ENCODE measurements at regions not wholly inside any gene's neighbourhood (a gene's known extent, or its start where the extent isn't known, plus 50 kb on each side); places are given as distances from the start of the nearest gene placed in this dataset.
"Not testable (repeated sequence)": the region's sequence is repeated elsewhere in the genome, so short reads cannot be mapped to it uniquely, and the experiment has no call there.

DNA sequence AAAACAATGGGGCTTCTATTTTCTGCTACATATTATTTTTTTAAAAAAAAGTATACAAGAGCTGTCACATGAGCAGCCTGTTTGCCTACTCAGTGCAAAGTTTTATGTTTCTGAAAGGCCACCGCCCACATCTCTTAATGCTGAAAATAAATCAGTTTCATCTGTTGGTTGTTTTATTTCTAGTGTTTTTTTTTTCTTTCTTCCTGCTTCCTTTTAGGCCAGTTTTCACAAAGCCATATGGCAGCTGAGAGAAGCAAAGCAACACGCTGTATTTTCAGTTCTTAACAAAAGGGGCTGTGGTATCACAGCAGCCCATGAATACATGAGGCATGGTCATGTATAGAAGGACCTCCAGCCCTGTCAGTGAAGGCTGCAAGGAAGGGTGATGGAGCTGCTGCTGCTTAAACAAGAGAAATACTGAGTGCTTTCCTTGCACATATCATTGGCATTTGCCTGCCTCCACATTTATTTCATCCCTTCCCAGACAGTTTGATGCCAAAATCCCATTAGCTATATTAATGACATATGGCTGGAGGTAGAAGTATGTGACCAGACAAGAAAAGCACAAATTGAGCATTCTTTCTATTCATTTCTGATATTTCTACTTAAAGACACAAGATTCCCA lies 172.5 kb downstream of the PCDH18 start:
- TF ChIP-seq POLR2A (IDR thresholded peaks at IDR 0.05; ENCODE audit: low read depth, low read length), result no peak
- H2BK15ac ChIP-seq (ENCODE audit: low read depth, low read length), result peak overlapping the region; percentile 71; the same call in 2 of the 3 replicates
- H3K56ac ChIP-seq (ENCODE audit: extremely low read depth, insufficient read depth, low read length), result no peak overlapping the region
- 40% methylated on average over 1 of the region's 2 CpGs; no CpG with 5 or more reads in 1 of the 2 experiments for WGBS, 2 experiments (ENCODE audit: extremely low coverage in 2 of 2, insufficient read length in 1 of 2)
- H3K27me3 ChIP-seq (ENCODE audit: control insufficient read depth, insufficient read depth, low read length), result no peaks in the 10 kb centered on the region
- no peaks in the 10 kb centered on the region for H3K9me1 ChIP-seq (ENCODE audit: insufficient read depth, low read length)
- H3K36me3 ChIP-seq (ENCODE audit: control insufficient read depth, insufficient read depth, low read length), result no peaks in the 10 kb centered on the region
- no peaks in the 10 kb centered on the region for H3K9me3 ChIP-seq (ENCODE audit: control insufficient read depth, insufficient read depth, low read length)
- H4K20me1 ChIP-seq (ENCODE audit: insufficient read depth, low read length), result no peaks in the 10 kb centered on the region
- ChIA-PET POLR2A (ENCODE audit: unreplicated experiment) (interaction anchor here (1.1 kb wide), 1 partner anchor 173 kb away, joined by 4 read pairs; the partner anchor contains the start of gene PCDH18), CTCF (no interaction called here)
- H2BK5ac ChIP-seq (ENCODE audit: low read depth, low read length, poor library complexity, severe bottlenecking), result peak overlapping the region; percentile 27
- peak overlapping the region; percentile 97 for H4K5ac ChIP-seq (ENCODE audit: low read depth, low read length)
- H3K14ac ChIP-seq (replicated peaks; ENCODE audit: low read depth, low read length), result peak overlapping the region; percentile 42; the same call in 1 of the 2 replicates
- H3K79me1 ChIP-seq (ENCODE audit: low read depth in 1 of 2, low read length in 2 of 2), result no peaks in the 10 kb centered on the region
- intact Hi-C loops (cut with micrococcal nuclease) (no loop called here), in situ Hi-C loops (cut with MboI; ENCODE audit: low sequenced_read_pairs) (no loop called here), dilution Hi-C loops (cut with HindIII; ENCODE audit: low sequenced_read_pairs, unreplicated experiment) (no loop called here)
- H3K23ac ChIP-seq (ENCODE audit: low read depth, low read length), result peak overlapping the region; percentile 41; the same call in 1 of the 2 replicates
- H2AK5ac ChIP-seq (ENCODE audit: low read depth, low read length), result peak overlapping the region; percentile 39; the same call in 1 of the 2 replicates
- BruUV-seq (replicated peaks), result no TSS peak
- H3K4me3 ChIP-seq (ENCODE audit: insufficient read depth, low read depth, low read length), result no peak overlapping the region
- H2AK9ac ChIP-seq (replicated peaks; ENCODE audit: low read depth, low read length, poor library complexity), result peak overlapping the region; percentile 49
- peak overlapping the region; percentile 81 for H2AFZ ChIP-seq (replicated peaks; ENCODE audit: low read length, poor library complexity)
- peak overlapping the region; percentile 96 for H3K18ac ChIP-seq (ENCODE audit: low read depth, low read length)
- H3K4me1 ChIP-seq (ENCODE audit: control insufficient read depth, insufficient read depth, low read length), result peaks cover 12% of the 10 kb centered on the region
- H4K8ac ChIP-seq (ENCODE audit: low read depth in 2 of 2, low read length in 2 of 2), result peak overlapping the region; percentile 3 to 65; a peak in 3 of 4 replicates
- H3K9ac ChIP-seq (ENCODE audit: low read depth, low read length), result 0 out of 2 replicates have a peak overlapping the region, but pooled peaks have one; percentile 45
- peak overlapping the region; percentile 93; the same call in 1 of the 2 replicates for H3K27ac ChIP-seq (ENCODE audit: insufficient read depth, low read length)
- H3K4me2 ChIP-seq (ENCODE audit: low read depth, low read length), result peak overlapping the region; percentile 58
- DNase-seq (peak; percentile 35), ATAC-seq (ENCODE audit: low read depth) (peak; percentile 9)
- peak overlapping the region; percentile 93 for H2BK20ac ChIP-seq (ENCODE audit: low read depth, low read length)
- peak overlapping the region; percentile 87 for H2BK120ac ChIP-seq (ENCODE audit: low read depth, low read length)
- peak overlapping the region; percentile 46; the same call in 1 of the 2 replicates for H4K91ac ChIP-seq (ENCODE audit: insufficient read depth, low read depth, low read length)
- H3K4ac ChIP-seq (ENCODE audit: low read depth, low read length), result peak overlapping the region; percentile 86

DNA sequence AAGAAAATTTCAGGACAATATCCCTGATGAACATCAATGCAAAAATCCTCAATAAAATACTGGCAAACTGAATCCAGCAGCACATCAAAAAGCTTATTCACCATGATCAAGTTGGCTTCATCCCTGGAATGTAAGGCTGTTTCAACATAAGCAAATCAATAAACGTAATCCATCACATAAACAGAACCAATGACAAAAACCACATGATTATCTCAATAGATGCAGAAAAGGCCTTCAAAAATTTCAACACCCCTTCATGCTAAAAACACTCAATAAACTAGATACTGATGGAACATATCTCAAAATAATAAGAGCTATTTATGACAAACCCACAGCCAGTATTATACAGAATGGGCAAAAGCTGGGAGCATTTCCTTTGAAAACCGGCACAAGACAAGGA lies 177.7 kb downstream of the PCDH18 start:
- H4K5ac ChIP-seq (ENCODE audit: low read depth, low read length); intact Hi-C loops (cut with micrococcal nuclease): not testable (repeated sequence)

More for the DNA sequence above, 177.7 kb downstream of the PCDH18 start:
- H3K23ac ChIP-seq (ENCODE audit: low read depth, low read length); H3K36me3 ChIP-seq (ENCODE audit: control insufficient read depth, insufficient read depth, low read length); in situ Hi-C loops (cut with MboI; ENCODE audit: low sequenced_read_pairs); H2AK9ac ChIP-seq (replicated peaks; ENCODE audit: low read depth, low read length, poor library complexity); H3K14ac ChIP-seq (replicated peaks; ENCODE audit: low read depth, low read length); H2BK120ac ChIP-seq (ENCODE audit: low read depth, low read length); H3K4me1 ChIP-seq (ENCODE audit: control insufficient read depth, insufficient read depth, low read length); H3K18ac ChIP-seq (ENCODE audit: low read depth, low read length); dilution Hi-C loops (cut with HindIII; ENCODE audit: low sequenced_read_pairs, unreplicated experiment); POLR2A ChIA-PET (ENCODE audit: unreplicated experiment); H4K20me1 ChIP-seq (ENCODE audit: insufficient read depth, low read length); H2BK15ac ChIP-seq (ENCODE audit: low read depth, low read length); H3K79me1 ChIP-seq (ENCODE audit: low read depth in 1 of 2, low read length in 2 of 2); H3K9me3 ChIP-seq (ENCODE audit: control insufficient read depth, insufficient read depth, low read length); H4K8ac ChIP-seq (ENCODE audit: low read depth in 2 of 2, low read length in 2 of 2); H3K4ac ChIP-seq (ENCODE audit: low read depth, low read length); ATAC-seq (ENCODE audit: low read depth); CTCF ChIA-PET; H4K91ac ChIP-seq (ENCODE audit: insufficient read depth, low read depth, low read length); DNase-seq; H3K4me3 ChIP-seq (ENCODE audit: insufficient read depth, low read depth, low read length); H2BK20ac ChIP-seq (ENCODE audit: low read depth, low read length); H3K27me3 ChIP-seq (ENCODE audit: control insufficient read depth, insufficient read depth, low read length); H3K9ac ChIP-seq (ENCODE audit: low read depth, low read length); H3K27ac ChIP-seq (ENCODE audit: insufficient read depth, low read length); H3K9me1 ChIP-seq (ENCODE audit: insufficient read depth, low read length); H3K56ac ChIP-seq (ENCODE audit: extremely low read depth, insufficient read depth, low read length); H3K4me2 ChIP-seq (ENCODE audit: low read depth, low read length); BruUV-seq (replicated peaks); H2BK5ac ChIP-seq (ENCODE audit: low read depth, low read length, poor library complexity, severe bottlenecking); H2AFZ ChIP-seq (replicated peaks; ENCODE audit: low read length, poor library complexity); H2AK5ac ChIP-seq (ENCODE audit: low read depth, low read length): not testable (repeated sequence)
- WGBS, 2 experiments (ENCODE audit: extremely low coverage in 2 of 2, insufficient read length in 1 of 2), result no CpG with 5 or more reads among the region's 2 CpGs

Measured in IMR-90 (cell line).